Activated CD4-positive, alpha-beta T cell treated with anti-CD3 and anti-CD28 coated beads, Interleukin-2, Interleukin-4, amounts not matched to agents 100 ng/mL and 50 ng/mL, durations not matched to agents 16 hours and 8 hours (primary cell): ENCODE measurements at regions not wholly inside any gene's neighbourhood (a gene's known extent, or its start where the extent isn't known, plus 50 kb on each side); places are given as distances from the start of the nearest gene placed in this dataset.
"Not testable (repeated sequence)": the region's sequence is repeated elsewhere in the genome, so short reads cannot be mapped to it uniquely, and the experiment has no call there.

Source experiments
- DNase-seq: peaks from one replicate; pipeline ENCODE4 v3.0.0-alpha.2; 2020; ENCODE audit warnings: low spot score

GRCh38 chr6:168938546-168938945 lies 315.1 kb downstream of the THBS2 start:
- no peak for DNase-seq

DNA sequence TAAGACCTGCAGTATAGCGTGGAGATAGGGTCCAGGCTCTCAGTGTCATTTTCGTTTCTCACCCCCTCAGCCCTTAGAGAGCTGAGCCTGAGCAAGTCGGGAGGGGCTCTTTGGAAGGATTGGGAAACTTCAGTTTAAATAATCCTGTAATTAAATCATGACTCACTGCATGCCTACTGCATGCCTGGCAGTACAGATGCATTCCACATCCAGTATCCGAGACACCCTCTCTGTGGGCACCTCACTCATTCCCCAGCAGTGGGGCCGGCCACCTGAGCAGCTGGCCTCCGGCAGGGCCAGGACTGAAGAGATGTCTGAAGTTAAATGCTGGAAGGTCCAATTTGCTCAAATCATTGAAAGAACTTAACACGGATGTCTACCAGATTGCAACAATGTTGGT lies 316.6 kb downstream of the THBS2 start:
- DNase-seq: no peak

- no peak for DNase-seq
Measured at GRCh38 chr6:168935628-168936010, 318.0 kb downstream of the THBS2 start.

DNA sequence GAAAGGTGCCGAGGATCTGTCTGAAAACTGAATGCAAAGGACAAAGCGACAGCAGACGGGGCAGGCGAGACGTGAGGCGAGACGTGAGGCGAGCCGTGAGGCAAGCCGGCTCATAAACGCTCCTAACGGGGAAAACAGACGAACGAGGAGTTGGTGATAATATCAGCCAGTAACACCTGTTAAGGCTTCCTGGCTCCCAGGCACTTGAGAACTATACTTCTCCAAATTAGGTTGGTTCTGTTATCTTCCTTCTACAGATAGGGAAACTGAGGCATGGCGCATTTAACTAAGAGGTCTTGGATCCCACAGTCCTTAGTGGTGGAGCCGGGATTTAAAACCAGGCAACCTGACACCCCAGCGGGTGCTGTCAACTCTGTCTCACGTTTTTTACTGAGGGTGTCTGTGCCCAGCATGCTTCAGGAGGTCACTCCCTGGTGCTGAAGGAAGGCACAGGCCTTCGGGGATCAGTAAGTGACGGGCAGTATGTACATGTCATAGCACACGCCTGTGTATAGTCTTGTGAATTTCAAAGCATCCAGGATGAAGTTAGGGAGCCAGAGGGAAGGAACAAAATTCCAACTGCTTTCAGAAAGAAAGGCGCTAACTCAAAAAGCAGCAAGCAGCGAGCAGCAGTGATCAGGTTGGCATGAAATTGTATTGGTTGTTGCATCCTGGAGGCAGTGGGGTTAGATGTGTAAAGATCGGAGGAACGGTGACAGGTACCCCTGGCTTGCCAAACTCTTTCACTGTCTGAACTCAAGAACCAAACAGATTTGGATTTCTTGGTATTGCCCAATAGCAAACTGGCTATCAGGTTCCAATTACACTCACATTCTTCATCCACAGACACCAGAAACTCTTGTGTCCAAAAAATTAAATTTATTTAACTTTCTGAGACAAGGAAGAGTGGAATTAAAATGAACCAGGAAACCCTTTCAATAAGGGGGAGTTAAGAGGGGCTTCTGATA lies 318.7 kb downstream of the THBS2 start:
- no peak for DNase-seq

DNA sequence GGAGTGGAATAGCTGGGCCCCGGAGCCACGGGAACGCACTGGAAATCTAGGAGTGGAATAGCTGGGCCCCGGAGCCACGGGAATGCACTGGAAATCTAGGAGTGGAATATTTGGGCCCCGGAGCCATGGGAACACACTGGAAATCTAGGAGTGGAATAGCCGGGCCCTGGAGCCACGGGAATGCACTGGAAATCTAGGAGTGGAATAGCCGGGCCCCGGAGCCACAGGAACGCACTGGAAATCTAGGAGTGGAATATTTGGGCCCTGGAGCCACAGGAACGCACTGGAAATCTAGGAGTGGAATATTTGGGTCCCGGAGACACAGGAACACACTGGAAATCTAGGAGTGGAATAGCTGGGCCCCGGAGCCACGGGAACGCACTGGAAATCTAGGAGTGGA lies 321.5 kb downstream of the THBS2 start:
- DNase-seq: not testable (repeated sequence)

- DNase-seq: not testable (repeated sequence)
Measured at GRCh38 chr6:168931072-168931471, 322.6 kb downstream of the THBS2 start.

DNA sequence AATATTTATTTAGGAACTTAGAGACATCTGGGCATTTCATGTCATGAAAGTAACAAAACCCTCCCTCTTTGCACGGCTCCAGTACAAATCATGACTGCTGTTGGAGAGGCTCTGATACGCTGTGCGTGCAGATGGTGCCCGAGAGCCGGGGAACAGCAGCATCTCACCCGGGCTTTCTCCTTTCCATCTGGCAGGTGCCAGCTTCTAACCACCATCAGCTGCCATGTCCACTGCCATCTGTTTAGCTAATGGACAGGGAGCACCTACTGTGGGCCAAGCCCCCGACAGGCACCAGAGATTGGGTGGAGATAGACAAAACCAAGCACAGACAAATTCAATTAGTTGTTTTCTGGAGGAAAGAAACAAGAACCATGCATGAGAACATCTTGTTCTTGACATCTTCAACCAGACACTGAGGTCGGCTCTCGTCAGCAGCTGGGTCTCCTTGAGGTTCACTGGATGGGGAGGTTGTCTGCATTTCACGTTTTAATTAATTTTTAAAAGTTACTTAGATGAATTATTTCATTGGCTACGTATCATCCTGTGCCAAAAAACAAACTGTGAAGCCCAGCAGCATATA lies 323.7 kb downstream of the THBS2 start:
- no peak for DNase-seq

GRCh38 chr6:168928012-168928411 lies 325.6 kb downstream of the THBS2 start:
- DNase-seq: no peak

DNA sequence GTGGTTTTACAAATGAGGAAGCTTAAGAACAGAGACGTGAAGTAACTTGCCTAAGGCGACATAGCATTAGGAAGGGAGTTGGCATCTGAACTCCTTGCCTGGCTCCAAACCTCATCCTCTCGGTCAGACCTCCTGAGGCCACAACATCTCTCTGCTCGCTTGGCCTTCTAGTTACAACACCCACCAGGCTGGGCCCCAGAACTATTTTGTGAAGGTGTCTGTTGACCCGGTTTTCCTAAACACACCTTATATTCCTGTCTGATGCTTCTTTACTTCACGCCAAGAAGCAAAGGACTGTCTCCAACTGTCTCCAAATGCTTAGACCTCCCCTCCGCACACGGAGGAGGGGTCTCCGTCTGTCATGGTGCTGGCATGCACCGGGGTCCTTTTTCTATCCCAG lies 326.6 kb downstream of the THBS2 start:
- DNase-seq: no peak

GRCh38 chr6:168926306-168926705 lies 327.3 kb downstream of the THBS2 start:
- DNase-seq: no peak

DNA sequence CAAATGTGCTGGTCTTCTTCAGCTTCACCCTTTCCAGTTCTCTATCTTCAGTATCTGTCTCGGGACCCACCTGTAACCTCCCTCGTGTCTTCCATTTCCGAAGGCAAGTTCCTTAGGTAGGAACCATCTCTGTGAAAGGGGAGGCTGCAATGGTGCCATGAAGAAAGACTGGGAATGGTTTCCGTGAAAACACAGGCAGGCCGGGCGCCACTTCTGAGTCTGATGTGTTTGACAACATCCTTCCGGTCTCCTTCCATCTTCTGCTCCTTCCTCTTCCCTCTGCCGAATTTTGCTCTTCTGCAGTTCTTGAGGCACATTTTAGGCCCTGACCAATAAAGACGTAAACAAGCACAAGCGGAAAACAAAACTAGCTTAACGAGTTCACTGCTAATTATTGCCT lies 328.0 kb downstream of the THBS2 start:
- DNase-seq: no peak

DNA sequence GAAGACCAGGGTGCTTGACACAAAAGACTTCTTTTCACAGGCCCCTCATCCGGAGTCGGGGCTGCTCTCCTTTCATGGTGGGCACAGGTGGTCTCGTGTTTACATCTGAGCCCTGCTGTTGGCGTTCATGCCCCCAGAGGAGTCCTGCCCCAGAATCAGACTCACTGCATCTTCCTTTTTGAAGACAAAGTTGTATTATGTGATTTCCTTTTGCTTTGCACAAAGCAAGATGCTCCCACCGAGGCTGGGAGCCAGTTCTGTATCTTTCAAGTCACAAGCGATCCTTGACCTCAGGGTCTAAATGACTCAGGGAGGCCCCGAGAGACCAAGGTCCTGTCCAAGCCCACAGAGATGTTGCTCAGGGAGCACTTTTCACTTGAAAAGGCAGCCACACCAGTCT lies 330.5 kb downstream of the THBS2 start:
- no peak for DNase-seq

DNA sequence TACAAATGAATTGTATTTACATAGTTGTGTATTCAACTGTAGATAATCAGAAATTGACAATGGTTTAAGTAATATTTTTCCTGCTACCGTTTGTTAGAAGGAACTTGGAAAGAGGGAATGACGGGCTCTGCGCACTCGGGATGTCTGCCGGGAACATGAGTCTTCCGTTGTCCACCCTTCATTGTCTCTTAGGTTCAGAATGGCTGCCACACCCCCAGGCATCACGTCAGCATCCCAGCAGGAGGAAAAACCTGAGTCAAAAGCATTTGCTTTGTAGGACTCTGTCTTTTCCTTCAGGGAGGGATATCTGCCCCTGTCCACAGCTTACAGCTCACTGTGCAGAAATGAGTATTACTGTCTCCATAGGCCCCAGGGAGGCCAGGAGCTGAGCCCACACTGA lies 331.2 kb downstream of the THBS2 start:
- no peak for DNase-seq

DNA sequence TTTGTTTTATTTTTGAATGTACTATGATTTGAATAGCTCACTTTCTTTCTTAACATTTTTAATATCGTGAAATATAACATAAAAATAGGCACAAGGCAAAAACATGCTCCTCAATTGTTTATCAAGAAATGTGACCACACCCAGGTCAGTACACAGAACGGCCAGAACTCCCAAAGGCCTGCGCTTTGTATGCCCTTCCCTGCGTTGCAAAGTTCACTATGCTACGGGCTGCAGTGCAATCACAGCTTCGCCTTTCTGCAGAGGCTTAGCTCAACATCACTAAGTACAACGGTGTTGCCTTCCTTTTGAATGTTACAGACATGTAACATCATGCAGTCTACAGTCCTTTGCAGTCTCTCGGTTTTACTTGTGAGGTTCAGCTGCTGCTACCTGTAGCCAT lies 333.4 kb downstream of the THBS2 start:
- no peak for DNase-seq

DNA sequence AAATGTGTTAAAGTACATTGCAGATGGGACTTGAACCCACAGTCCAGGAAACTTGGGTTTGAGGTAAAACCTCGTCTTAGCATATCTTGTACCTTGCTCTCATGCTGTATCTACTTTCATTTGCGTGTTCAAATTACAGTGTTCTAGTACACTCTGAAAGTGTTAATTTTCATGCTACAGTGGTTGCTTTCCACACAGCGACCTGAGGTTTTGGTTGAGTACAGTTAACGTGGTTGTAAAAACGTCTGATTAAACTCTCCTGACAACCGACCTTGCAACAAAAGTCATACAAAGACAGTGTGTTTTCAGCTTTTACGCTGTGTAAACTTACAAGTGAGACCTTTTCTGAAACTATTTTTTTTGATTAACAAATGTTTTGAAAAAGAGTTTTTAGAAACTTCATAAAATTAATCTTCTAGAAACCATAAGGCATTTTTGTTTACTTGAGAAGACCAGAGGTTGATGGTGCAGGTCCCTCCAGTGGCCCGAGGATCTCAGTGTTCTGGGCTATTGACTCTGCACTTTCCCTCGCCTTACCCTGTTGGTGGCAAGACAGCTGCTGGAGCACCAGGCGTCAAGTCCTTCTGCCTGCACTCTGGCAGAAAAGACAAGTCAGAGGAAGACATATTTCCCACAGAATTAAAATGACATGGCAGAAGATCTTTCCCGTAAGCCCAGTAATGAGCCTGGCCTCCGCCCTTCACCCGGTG lies 334.0 kb downstream of the THBS2 start:
- no peak for DNase-seq

DNA sequence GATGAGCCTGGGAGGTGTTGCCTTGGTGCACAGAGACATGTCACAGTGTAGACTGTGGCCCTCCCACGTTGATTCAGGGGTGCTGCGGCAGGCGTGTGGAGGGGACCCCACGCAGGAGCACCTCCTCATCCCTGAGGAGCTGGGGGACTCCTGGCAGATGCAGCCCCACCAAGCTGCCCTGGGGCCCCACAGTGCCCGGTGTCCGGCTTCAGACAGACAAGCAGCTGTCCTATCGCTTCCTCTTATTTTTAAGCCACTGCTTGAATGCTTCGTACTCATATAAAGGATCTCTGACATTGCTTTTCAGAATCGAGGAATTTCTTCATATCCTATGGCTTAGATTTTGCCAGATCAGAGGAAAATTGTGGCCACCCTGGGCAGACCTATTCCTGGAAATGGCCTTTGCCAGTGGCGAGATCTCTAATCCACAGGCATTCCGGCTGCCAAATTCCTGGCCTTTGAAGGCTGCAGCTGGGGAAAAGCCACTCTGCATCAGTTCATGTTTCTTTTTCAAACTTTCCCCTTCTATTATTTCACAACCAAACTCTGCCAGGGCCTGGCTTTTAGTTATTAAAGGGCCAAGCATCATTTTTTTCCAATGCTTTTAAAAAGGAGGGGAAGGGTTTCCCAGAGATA lies 337.0 kb downstream of the THBS2 start:
- no peak for DNase-seq

DNA sequence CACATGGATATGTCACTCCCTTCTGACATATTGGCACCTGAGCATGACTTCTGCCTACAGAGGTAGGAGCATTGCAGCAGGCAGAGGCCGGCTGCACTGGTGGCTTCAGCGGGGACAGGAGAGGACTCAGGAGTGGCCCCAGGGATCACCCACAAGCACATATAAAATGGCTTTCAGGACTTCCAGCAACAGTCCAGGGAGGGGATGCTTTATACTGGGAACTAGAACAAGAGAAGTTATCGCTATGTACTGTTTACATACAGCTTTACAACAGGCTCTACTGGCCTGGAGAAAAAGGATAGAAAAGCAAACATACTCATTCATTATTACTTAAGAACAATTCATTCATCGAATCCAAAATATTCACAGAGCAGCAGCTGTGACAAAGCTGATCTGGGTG lies 337.8 kb downstream of the THBS2 start:
- DNase-seq: no peak

- DNase-seq: no peak
Measured at GRCh38 chr6:168915242-168915641, 338.4 kb downstream of the THBS2 start.

DNA sequence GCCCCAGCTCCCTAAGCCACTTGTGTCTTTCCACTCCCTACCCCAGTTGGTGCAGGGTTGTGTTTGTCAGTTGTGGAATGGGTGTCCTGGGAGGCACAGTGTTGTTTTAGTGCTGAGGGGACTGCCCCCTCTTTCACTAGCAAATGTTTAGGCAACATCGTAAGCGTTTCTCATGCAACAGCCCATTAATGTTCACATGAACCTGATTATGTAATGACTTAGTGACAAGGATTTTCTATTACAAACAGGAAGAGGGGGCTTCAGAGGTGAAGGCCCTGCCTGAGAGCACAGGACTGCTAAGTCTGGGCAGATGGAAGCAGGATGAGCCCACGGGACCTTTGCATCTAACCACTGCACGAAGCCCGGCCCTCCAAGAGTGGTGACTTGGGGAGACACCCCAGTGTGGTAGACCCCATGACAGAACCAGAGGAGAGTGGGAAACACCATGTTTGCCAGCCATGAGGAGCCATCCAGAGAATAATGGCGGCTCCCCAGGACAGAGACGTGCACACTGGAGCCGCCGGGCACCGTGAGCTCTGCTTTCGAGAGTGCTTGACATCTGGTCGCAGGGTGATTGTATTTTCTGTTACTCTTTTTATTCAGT lies 339.7 kb downstream of the THBS2 start:
- no peak for DNase-seq

DNA sequence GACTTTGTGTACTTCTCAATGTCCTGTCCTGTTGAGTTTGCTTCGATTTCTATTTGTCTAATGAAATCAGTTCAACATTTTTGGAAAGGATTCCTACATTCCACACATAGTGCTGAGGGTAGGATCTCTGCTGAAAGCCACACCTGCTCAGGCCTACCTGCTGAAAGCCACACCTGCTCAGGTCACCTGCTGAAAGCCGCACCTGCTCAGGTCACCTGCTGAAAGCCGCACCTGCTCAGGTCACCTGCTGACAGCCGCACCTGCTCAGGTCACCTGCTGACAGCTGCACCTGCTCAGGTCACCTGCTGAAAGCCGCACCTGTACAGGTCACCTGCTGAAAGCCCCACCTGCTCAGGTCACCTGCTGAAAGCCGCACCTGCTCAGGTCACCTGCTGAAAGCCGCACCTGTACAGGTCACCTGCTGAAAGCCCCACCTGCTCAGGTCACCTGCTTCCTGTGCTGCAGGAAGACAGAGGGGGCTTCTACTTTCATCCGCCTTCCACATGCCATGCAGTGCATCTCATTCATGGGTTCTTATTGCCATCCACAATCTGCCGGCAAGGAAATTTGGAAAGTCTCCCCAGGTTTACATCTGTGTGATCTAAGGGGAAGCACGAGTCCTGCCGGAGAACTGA lies 340.3 kb downstream of the THBS2 start:
- DNase-seq: not testable (repeated sequence)

GRCh38 chr6:168909288-168909687 lies 344.4 kb downstream of the THBS2 start:
- no peak for DNase-seq

DNA sequence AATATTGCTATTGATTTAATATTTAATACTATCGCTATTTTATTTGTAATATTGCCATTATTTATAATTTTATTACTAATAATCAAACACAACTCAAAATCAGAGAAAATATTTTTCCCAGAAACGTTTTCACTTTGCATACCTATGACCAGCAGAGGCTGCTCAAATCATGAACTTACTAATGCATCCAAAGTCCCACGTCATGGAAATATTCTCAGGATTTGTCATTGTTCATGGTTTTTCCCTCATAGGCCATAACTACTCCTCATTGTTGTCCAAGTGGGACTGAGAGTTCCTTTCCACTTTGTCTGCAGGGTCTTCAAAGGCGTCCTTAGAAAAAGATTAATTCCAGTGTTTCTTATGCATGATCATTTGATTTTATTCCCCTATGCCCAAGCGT lies 344.8 kb downstream of the THBS2 start:
- no peak for DNase-seq
